GM13976 (cell line): ENCODE measurements at regions not wholly inside any gene's neighbourhood (a gene's known extent, or its start where the extent isn't known, plus 50 kb on each side); places are given as distances from the start of the nearest gene placed in this dataset.

ENCODE experiments used
- DNase-seq: peaks from one replicate; pipeline ENCODE4 v3.0.0; 2012; ENCODE audit warnings: low spot score
- in situ Hi-C: fragments of 300-500 bp; cut with MboI; formaldehyde crosslinking; loops from one replicate; pipeline ENCODE4 v1.12.0; 2022; ENCODE audit warnings: low sequenced_read_pairs, mixed read lengths, inconsistent platforms; ENCODE audit not compliant: unreplicated experiment
- TF ChIP-seq, protein P1 (sequence below): IDR thresholded peaks from 2 replicates; pipeline ENCODE4 v1.5.1; 2012; ENCODE audit warnings: borderline replicate concordance, mild to moderate bottlenecking; ENCODE audit not compliant: insufficient read depth; ENCODE audit errors: extremely low read depth, missing control alignments, control extremely low read depth

GRCh38 chr3:177828208-177828565 lies 630.9 kb upstream of the TBL1XR1 start:
- in situ Hi-C loops: no loop called here
- no peak for DNase-seq
- TF ChIP-seq, protein P1, sequence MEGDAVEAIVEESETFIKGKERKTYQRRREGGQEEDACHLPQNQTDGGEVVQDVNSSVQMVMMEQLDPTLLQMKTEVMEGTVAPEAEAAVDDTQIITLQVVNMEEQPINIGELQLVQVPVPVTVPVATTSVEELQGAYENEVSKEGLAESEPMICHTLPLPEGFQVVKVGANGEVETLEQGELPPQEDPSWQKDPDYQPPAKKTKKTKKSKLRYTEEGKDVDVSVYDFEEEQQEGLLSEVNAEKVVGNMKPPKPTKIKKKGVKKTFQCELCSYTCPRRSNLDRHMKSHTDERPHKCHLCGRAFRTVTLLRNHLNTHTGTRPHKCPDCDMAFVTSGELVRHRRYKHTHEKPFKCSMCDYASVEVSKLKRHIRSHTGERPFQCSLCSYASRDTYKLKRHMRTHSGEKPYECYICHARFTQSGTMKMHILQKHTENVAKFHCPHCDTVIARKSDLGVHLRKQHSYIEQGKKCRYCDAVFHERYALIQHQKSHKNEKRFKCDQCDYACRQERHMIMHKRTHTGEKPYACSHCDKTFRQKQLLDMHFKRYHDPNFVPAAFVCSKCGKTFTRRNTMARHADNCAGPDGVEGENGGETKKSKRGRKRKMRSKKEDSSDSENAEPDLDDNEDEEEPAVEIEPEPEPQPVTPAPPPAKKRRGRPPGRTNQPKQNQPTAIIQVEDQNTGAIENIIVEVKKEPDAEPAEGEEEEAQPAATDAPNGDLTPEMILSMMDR: no peak

- TF ChIP-seq, protein P1: no peak
- in situ Hi-C loops: no loop called here
- DNase-seq: no peak
Measured at GRCh38 chr3:177830411-177830849, 633.1 kb upstream of the TBL1XR1 start.

DNA sequence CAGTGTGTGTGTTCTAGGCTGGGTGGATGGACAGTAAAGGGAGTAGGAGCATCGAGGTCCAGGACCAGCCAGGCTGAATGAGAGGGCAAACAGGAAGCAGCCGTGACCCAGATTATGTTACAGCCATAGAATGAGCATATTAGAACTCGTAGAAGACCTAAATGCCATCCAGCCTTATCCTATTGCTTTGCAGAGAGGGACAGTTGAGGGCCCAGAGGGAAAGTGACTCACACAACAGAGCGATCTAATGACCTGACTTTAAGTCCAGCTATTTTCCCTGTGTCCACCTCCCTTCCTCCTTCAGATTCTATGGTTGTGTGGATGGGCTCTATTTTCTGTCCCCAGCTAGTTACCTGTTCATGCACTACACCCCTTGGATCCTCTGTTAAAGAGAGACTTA lies 634.1 kb upstream of the TBL1XR1 start:
- TF ChIP-seq, protein P1: no peak
- in situ Hi-C loops: no loop called here
- no peak for DNase-seq

DNA sequence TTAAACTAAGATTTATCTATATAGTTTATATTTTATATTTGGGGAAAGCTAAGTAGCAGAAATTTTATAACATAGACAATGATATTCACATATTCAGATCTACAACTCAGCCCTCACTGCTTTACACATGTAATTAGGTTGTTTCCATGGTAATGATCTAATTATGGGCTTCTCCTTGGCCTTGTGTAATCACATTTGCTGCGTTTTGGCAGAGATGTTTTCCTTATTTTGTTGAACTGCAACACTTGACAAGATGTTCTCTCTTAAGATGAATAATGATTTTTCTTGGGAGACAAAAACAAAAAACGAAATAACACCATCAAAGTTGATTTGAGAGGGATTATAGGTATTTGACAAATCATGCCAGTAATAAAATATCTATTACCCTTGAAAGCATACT lies 635.6 kb upstream of the TBL1XR1 start:
- in situ Hi-C loops: no loop called here

GRCh38 chr3:177833332-177833731 lies 636.0 kb upstream of the TBL1XR1 start:
- DNase-seq: no peak
- TF ChIP-seq, protein P1: no peak
- in situ Hi-C loops: no loop called here

More for the DNA sequence above, 635.6 kb upstream of the TBL1XR1 start:
- TF ChIP-seq, protein P1: no peak
- DNase-seq: no peak

- no peak for DNase-seq
- in situ Hi-C loops: no loop called here
- TF ChIP-seq, protein P1: no peak
Measured at GRCh38 chr3:177835008-177835407, 637.7 kb upstream of the TBL1XR1 start.

DNA sequence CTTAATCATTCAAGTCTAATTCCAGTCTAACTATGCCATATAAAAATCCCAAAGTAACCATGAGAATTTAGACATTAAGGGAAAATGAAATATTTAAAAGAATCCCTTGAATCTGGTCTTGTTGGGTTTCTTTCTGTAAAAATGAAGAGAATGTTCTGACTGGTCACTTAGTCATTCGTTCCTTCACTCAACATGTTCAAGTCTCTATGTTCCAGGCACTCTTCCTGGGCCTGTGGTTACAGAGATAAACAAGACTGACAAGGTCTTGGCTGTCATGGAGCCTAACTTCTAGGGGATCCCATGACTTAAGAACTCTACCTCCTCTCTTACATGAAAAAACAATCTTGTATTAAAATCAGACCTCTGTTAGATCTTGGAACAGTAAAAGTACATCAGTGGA lies 638.6 kb upstream of the TBL1XR1 start:
- no peak for DNase-seq
- TF ChIP-seq, protein P1: no peak
- in situ Hi-C loops: no loop called here
